Endodermal cell (in vitro differentiated cells): ENCODE measurements at regions not wholly inside any gene's neighbourhood (a gene's known extent, or its start where the extent isn't known, plus 50 kb on each side); places are given as distances from the start of the nearest gene placed in this dataset.

ENCODE experiments used
- DNase-seq: peaks from one replicate; pipeline ENCODE4 v3.0.0-alpha.2; 2017
- H3K27ac ChIP-seq: 2 replicates; pipeline ENCODE4 v1.5.1; 2013; ENCODE audit warnings: mild to moderate bottlenecking, low read depth, low read length, moderate library complexity
- H3K27me3 ChIP-seq: 2 replicates; pipeline ENCODE4 v1.6.1; 2013; ENCODE audit warnings: mild to moderate bottlenecking, low read length, moderate library complexity; ENCODE audit not compliant: insufficient read depth, control insufficient read depth, poor library complexity, severe bottlenecking
- H3K36me3 ChIP-seq: 2 replicates; pipeline ENCODE4 v1.7.0; 2013; ENCODE audit warnings: mild to moderate bottlenecking, low read length, moderate library complexity; ENCODE audit not compliant: control insufficient read depth, insufficient read depth
- H3K4me1 ChIP-seq: one replicate; pipeline ENCODE4 v1.7.0; 2013; ENCODE audit warnings: low read length; ENCODE audit not compliant: control insufficient read depth, insufficient read depth
- H3K4me3 ChIP-seq: 2 replicates; pipeline ENCODE4 v1.5.1; 2013; ENCODE audit warnings: mild to moderate bottlenecking, low read length, moderate library complexity
- H3K9ac ChIP-seq: 2 replicates; pipeline ENCODE4 v1.6.1; 2013; ENCODE audit warnings: mild to moderate bottlenecking, low read length, moderate library complexity; ENCODE audit not compliant: poor library complexity, severe bottlenecking; ENCODE audit errors: extremely low read depth
- H3K9me3 ChIP-seq: 2 replicates; pipeline ENCODE4 v1.6.1; 2013; ENCODE audit warnings: mild to moderate bottlenecking, low read length, moderate library complexity; ENCODE audit not compliant: control insufficient read depth
- H3K27ac Mint-ChIP-seq: 2 replicates; pipeline ENCODE4 v1.8.0; 2020; ENCODE audit warnings: mixed read lengths
- H3K27me3 Mint-ChIP-seq: 2 replicates; pipeline ENCODE4 v1.8.0; 2021; ENCODE audit warnings: mild to moderate bottlenecking, mixed read lengths; ENCODE audit not compliant: insufficient read depth
- H3K36me3 Mint-ChIP-seq: 2 replicates; pipeline ENCODE4 v1.8.0; 2020; ENCODE audit warnings: low read depth, mixed read lengths
- H3K4me1 Mint-ChIP-seq: 2 replicates; pipeline ENCODE4 v1.8.0; 2020; ENCODE audit warnings: mixed read lengths
- H3K4me3 Mint-ChIP-seq: 2 replicates; pipeline ENCODE4 v1.8.0; 2020; ENCODE audit warnings: mild to moderate bottlenecking, moderate library complexity, mixed read lengths
- H3K9me3 Mint-ChIP-seq: 2 replicates; pipeline ENCODE4 v1.8.0; 2020; ENCODE audit warnings: mild to moderate bottlenecking, mixed read lengths
- CTCF ChIP-seq: fragments of 200-600 bp; sonication (generic); conservative IDR thresholded peaks from 2 replicates; pipeline ENCODE4 v1.5.0; 2021; ENCODE audit warnings: antibody characterized with exemption, mild to moderate bottlenecking
- WGBS, 2 experiments: methylation state at CpG; one replicate each; pipeline versions ENCODE4 v1.1.5 to v1.1.7; 2013; ENCODE audit warnings: missing lambda C conversion rate in 2 of 2, mixed read lengths in 1 of 2; ENCODE audit not compliant: insufficient coverage in 1 of 2, insufficient read length in 1 of 2; 5-methylcytosine and 5-hydroxymethylcytosine counted together

GRCh38 chr3:155029941-155030340, 50.2 kb upstream of the MME start:
- no peak for DNase-seq
- no peak overlapping the region for H3K27ac Mint-ChIP-seq
- Histone ChIP-seq H3K4me1 (no peaks in the 10 kb centered on the region), H3K36me3 (no peaks in the 10 kb centered on the region), H3K27ac (no peak overlapping the region), H3K27me3 (no peaks in the 10 kb centered on the region), H3K9ac (no peak overlapping the region), H3K9me3 (peaks cover 11% of the 10 kb centered on the region), H3K4me3 (no peak overlapping the region)
- H3K27me3 Mint-ChIP-seq, result no peaks in the 10 kb centered on the region
- WGBS, 2 experiments, result 27% methylated on average over 1 of the region's 1 CpG; no CpG with 5 or more reads in 1 of the 2 experiments
- H3K4me1 Mint-ChIP-seq, result peaks cover 5% of the 10 kb centered on the region
- no peak overlapping the region for H3K4me3 Mint-ChIP-seq
- no peaks in the 10 kb centered on the region for H3K36me3 Mint-ChIP-seq
- TF ChIP-seq CTCF, result no peak
- no peaks in the 10 kb centered on the region for H3K9me3 Mint-ChIP-seq

GRCh38 chr3:155026999-155027591, 53.0 kb upstream of the MME start:
- Mint-ChIP-seq H3K27me3 (no peaks in the 10 kb centered on the region), H3K4me3 (no peak overlapping the region), H3K9me3 (no peaks in the 10 kb centered on the region), H3K36me3 (no peaks in the 10 kb centered on the region), H3K27ac (no peak overlapping the region), H3K4me1 (peaks cover 5% of the 10 kb centered on the region)
- Histone ChIP-seq H3K9me3 (peaks cover 11% of the 10 kb centered on the region), H3K36me3 (no peaks in the 10 kb centered on the region), H3K4me3 (no peak overlapping the region), H3K9ac (no peak overlapping the region), H3K4me1 (no peaks in the 10 kb centered on the region), H3K27me3 (no peaks in the 10 kb centered on the region), H3K27ac (no peak overlapping the region)
- DNase-seq, result no peak
- no peak for TF ChIP-seq CTCF
- 67 to 87% methylated on average over 1 to 2 of the region's 2 CpGs for WGBS, 2 experiments

- WGBS, 2 experiments, result 87% methylated on average over 1 of the region's 2 CpGs; no CpG with 5 or more reads in 1 of the 2 experiments
- peaks cover 8% of the 10 kb centered on the region for H3K9me3 ChIP-seq
- no peaks in the 10 kb centered on the region for H3K4me1 ChIP-seq
- DNase-seq, result no peak
- no peak overlapping the region for H3K9ac ChIP-seq
- no peaks in the 10 kb centered on the region for H3K27me3 Mint-ChIP-seq
- H3K36me3 Mint-ChIP-seq, result no peaks in the 10 kb centered on the region
- H3K27me3 ChIP-seq, result no peaks in the 10 kb centered on the region
- no peak for TF ChIP-seq CTCF
- H3K27ac ChIP-seq, result no peak overlapping the region
- no peaks in the 10 kb centered on the region for H3K36me3 ChIP-seq
- no peaks in the 10 kb centered on the region for H3K9me3 Mint-ChIP-seq
- peaks cover 13% of the 10 kb centered on the region for H3K4me1 Mint-ChIP-seq
- no peak overlapping the region for H3K4me3 Mint-ChIP-seq
- no peak overlapping the region for H3K4me3 ChIP-seq
- no peak overlapping the region for H3K27ac Mint-ChIP-seq
Measured at GRCh38 chr3:155024006-155024638, 56.0 kb upstream of the MME start.
